Lower leg skin (tissue), 3 donors: ENCODE measurements at regions not wholly inside any gene's neighbourhood (a gene's known extent, or its start where the extent isn't known, plus 50 kb on each side); places are given as distances from the start of the nearest gene placed in this dataset.

Source experiments
- CTCF ChIP-seq, 3 donors: fragments of 450-650 bp; IDR thresholded peaks; one replicate each; pipeline ENCODE4 v1.5.1; 2016; ENCODE audit warnings: antibody characterized with exemption in 3 of 3, mild to moderate bottlenecking in 3 of 3, moderate library complexity in 2 of 3
- POLR2A ChIP-seq, 2 donors: fragments of 450-650 bp; IDR thresholded peaks; one replicate each; pipeline ENCODE4 v1.6.1; 2016 to 2017; ENCODE audit warnings: antibody characterized with exemption in 2 of 2, mild to moderate bottlenecking in 1 of 2, moderate library complexity in 1 of 2

- no peak for TF ChIP-seq CTCF (IDR thresholded peaks at IDR 0.05)
- TF ChIP-seq POLR2A (IDR thresholded peaks at IDR 0.05): no peak
Observed at GRCh38 chr6:94071835-94072234, 652.5 kb upstream of the EPHA7 start.
